Upper lobe of left lung (tissue), 4 donors: ENCODE measurements at regions not wholly inside any gene's neighbourhood (a gene's known extent, or its start where the extent isn't known, plus 50 kb on each side); places are given as distances from the start of the nearest gene placed in this dataset.

Experiments
- POLR2A ChIP-seq, 4 donors: fragments of 450-650 bp; IDR thresholded peaks; one replicate each; pipeline ENCODE4 v1.5.1; 2016 to 2017; ENCODE audit warnings: antibody characterized with exemption in 4 of 4, mild to moderate bottlenecking in 2 of 4
- POLR2AphosphoS5 ChIP-seq, 2 donors: sonication (generic); formaldehyde crosslinking; IDR thresholded peaks; one replicate each; pipeline ENCODE4 v1.5.1; 2017; ENCODE audit warnings: antibody characterized with exemption in 2 of 2
- TF ChIP-seq, protein P1 (sequence below), 6 experiments: fragments of 450-650 bp in 4 of 6; fragments of 200-600 bp in 2 of 6; sonication (generic) in 2 of 6; IDR thresholded peaks; one replicate each; pipeline ENCODE4 v1.5.1; 2016 to 2019; ENCODE audit warnings: antibody characterized with exemption in 6 of 6

DNA sequence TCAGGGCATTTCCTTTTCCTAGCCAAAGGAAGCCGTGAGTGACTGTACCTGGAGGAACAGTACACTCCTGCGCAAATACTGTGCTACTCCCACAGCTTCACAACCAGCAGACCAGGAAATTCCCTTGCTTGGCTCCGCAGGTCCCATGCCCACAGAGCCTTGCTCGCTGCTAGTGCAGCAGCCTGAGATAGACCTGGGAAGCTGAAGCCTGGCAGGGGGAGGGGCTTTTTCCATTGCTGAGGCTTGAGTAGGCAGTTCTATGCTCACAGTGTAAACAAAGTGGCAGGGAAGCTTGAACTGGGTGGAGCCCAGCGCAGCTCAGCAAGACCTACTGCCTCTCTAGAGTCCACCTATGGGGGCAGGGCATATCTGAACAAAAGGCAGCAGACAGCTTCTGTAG lies 291.2 kb downstream of the HGF start:
- no peak for TF ChIP-seq POLR2A (IDR thresholded peaks at IDR 0.05)
- TF ChIP-seq, protein P1, sequence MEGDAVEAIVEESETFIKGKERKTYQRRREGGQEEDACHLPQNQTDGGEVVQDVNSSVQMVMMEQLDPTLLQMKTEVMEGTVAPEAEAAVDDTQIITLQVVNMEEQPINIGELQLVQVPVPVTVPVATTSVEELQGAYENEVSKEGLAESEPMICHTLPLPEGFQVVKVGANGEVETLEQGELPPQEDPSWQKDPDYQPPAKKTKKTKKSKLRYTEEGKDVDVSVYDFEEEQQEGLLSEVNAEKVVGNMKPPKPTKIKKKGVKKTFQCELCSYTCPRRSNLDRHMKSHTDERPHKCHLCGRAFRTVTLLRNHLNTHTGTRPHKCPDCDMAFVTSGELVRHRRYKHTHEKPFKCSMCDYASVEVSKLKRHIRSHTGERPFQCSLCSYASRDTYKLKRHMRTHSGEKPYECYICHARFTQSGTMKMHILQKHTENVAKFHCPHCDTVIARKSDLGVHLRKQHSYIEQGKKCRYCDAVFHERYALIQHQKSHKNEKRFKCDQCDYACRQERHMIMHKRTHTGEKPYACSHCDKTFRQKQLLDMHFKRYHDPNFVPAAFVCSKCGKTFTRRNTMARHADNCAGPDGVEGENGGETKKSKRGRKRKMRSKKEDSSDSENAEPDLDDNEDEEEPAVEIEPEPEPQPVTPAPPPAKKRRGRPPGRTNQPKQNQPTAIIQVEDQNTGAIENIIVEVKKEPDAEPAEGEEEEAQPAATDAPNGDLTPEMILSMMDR (IDR thresholded peaks at IDR 0.05), result no peak
- TF ChIP-seq POLR2AphosphoS5 (IDR thresholded peaks at IDR 0.05), result no peak
